DND-41 (cell line): ENCODE measurements at regions not wholly inside any gene's neighbourhood (a gene's known extent, or its start where the extent isn't known, plus 50 kb on each side); places are given as distances from the start of the nearest gene placed in this dataset.

Experiments used
- ATAC-seq: fragments of 200-7000 bp; cut with Tn5 transposase; 3 replicates; pipeline ENCODE4 v1.9.1; 2021; ENCODE audit warnings: low read depth; ENCODE audit not compliant: insufficient read depth
- DNase-seq: peaks from one replicate; pipeline ENCODE4 v3.0.0-alpha.2; 2020
- H2AFZ ChIP-seq: 2 replicates; pipeline ENCODE4 v1.6.0; 2012; ENCODE audit warnings: low read depth, low read length
- H3K27ac ChIP-seq: 2 replicates; pipeline ENCODE4 v1.5.1; 2012; ENCODE audit warnings: low read length, inconsistent platforms
- H3K27me3 ChIP-seq: fragments of 200-600 bp; sonication (generic); 2 replicates; pipeline ENCODE4 v1.6.0; 2012; ENCODE audit warnings: low read length, mild to moderate bottlenecking, inconsistent platforms; ENCODE audit not compliant: insufficient read depth, poor library complexity
- H3K36me3 ChIP-seq: 2 replicates; pipeline ENCODE4 v1.5.1; 2012; ENCODE audit warnings: low read length, inconsistent platforms; ENCODE audit not compliant: insufficient read depth
- H3K4me1 ChIP-seq: 2 replicates; pipeline ENCODE4 v1.5.1; 2012; ENCODE audit warnings: mild to moderate bottlenecking, low read length; ENCODE audit not compliant: insufficient read depth
- H3K4me2 ChIP-seq: 2 replicates; pipeline ENCODE4 v1.6.0; 2012; ENCODE audit warnings: mild to moderate bottlenecking, moderate library complexity, low read length, inconsistent platforms; ENCODE audit not compliant: insufficient read depth
- H3K4me3 ChIP-seq, 2 experiments: fragments of 200-600 bp in 1 of 2; shearing (Covaris generic) in 1 of 2; 2 replicates each; pipeline ENCODE4 v1.5.1; 2012 to 2016; ENCODE audit warnings: inconsistent platforms in 2 of 2, low read length in 2 of 2, mild to moderate bottlenecking in 2 of 2, low read depth in 1 of 2, moderate library complexity in 1 of 2
- H3K79me2 ChIP-seq: 2 replicates; pipeline ENCODE4 v1.6.0; 2012; ENCODE audit warnings: low read length, inconsistent platforms; ENCODE audit not compliant: insufficient read depth
- H3K9ac ChIP-seq: 2 replicates; pipeline ENCODE4 v1.6.0; 2012; ENCODE audit warnings: low read depth, mild to moderate bottlenecking, inconsistent platforms, low read length, moderate library complexity
- H3K9me3 ChIP-seq: 2 replicates; pipeline ENCODE4 v1.5.1; 2012; ENCODE audit warnings: low read length, moderate library complexity, mild to moderate bottlenecking, inconsistent platforms; ENCODE audit not compliant: insufficient read depth, severe bottlenecking
- H4K20me1 ChIP-seq: 2 replicates; pipeline ENCODE4 v1.6.0; 2012; ENCODE audit warnings: low read length; ENCODE audit not compliant: insufficient read depth
- EZH2 ChIP-seq: IDR thresholded peaks from 3 replicates; pipeline ENCODE4 v1.6.1; 2012; ENCODE audit warnings: borderline replicate concordance, low read depth, mild to moderate bottlenecking, moderate library complexity, low read length, inconsistent platforms; ENCODE audit not compliant: severe bottlenecking
- TF ChIP-seq, protein P1 (sequence below): IDR thresholded peaks from 2 replicates; pipeline ENCODE4 v1.5.1; 2012; ENCODE audit warnings: borderline replicate concordance, low read length, moderate library complexity, mild to moderate bottlenecking; ENCODE audit not compliant: poor library complexity, severe bottlenecking; ENCODE audit errors: extremely low read depth

DNA sequence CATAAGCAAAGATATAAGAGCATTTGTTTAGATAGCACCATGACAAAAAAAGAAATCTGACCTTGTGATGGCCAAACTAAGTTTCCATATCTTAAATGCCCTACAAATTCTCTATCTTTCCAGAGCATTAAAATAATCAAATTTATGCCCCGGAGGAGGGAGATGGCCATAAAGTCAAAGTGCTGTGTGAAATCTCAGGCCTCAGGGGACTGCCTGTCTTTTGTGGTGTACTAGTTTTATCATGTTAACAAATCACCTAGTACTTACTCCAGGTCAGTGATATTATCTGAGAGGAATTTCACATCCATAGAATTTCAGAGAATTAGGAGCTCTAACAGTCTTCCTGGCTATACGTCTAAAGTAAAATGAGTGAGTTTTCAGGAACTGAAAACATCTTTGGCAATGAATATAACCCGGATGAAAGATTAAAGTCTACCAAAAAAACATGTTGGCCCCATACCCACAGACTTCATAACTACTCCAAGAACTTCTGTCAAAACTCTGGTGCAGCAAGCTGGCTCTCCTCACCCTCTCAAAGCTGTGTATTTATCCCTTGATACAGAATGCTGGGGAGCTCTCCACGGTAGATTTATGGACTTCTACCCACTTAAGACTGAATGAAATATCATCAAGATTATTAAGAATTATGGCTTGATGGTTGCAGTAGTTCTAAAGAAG is 682.8 kb downstream of the SORCS1 start:
- H3K4me2 ChIP-seq: no peak overlapping the region
- H3K4me3 ChIP-seq: no peak overlapping the region
- no peaks in the 10 kb centered on the region for H3K79me2 ChIP-seq
- no peaks in the 10 kb centered on the region for H3K36me3 ChIP-seq
- no peaks in the 10 kb centered on the region for H3K4me1 ChIP-seq
- H4K20me1 ChIP-seq: no peaks in the 10 kb centered on the region
- ATAC-seq: no peak
- TF ChIP-seq, protein P1, sequence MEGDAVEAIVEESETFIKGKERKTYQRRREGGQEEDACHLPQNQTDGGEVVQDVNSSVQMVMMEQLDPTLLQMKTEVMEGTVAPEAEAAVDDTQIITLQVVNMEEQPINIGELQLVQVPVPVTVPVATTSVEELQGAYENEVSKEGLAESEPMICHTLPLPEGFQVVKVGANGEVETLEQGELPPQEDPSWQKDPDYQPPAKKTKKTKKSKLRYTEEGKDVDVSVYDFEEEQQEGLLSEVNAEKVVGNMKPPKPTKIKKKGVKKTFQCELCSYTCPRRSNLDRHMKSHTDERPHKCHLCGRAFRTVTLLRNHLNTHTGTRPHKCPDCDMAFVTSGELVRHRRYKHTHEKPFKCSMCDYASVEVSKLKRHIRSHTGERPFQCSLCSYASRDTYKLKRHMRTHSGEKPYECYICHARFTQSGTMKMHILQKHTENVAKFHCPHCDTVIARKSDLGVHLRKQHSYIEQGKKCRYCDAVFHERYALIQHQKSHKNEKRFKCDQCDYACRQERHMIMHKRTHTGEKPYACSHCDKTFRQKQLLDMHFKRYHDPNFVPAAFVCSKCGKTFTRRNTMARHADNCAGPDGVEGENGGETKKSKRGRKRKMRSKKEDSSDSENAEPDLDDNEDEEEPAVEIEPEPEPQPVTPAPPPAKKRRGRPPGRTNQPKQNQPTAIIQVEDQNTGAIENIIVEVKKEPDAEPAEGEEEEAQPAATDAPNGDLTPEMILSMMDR: no peak
- TF ChIP-seq EZH2: no peak
- no peak for DNase-seq
- H2AFZ ChIP-seq: no peak overlapping the region
- no peak overlapping the region for H3K9ac ChIP-seq
- no peak overlapping the region for H3K27ac ChIP-seq
- H3K9me3 ChIP-seq: no peaks in the 10 kb centered on the region
- H3K27me3 ChIP-seq: no peaks in the 10 kb centered on the region

DNA sequence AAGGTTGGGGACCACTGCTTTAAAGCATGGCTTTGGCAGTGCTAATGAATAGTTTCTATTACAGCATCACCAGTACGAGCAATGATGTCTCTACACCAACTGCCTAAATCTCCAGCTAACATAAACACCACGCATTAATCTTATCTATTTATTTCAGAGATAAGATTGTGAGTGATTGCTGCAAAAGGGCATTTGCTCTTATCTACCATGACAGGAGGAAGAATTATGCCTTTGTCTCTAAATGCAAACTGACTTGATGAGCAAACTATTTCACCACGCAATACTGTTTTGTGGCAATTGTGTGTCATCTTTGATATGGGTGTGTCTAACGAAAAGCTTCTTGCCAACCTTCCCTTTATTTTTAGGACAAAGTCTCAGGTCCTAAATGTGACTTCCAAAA is 684.9 kb downstream of the SORCS1 start:
- ATAC-seq (no peak), DNase-seq (no peak)
- Histone ChIP-seq H3K27me3 (no peaks in the 10 kb centered on the region), H3K4me1 (no peaks in the 10 kb centered on the region), H2AFZ (no peak overlapping the region), H4K20me1 (no peaks in the 10 kb centered on the region), H3K9ac (no peak overlapping the region), H3K36me3 (no peaks in the 10 kb centered on the region), H3K4me2 (no peak overlapping the region), H3K27ac (no peak overlapping the region), H3K79me2 (no peaks in the 10 kb centered on the region), H3K4me3 (no peak overlapping the region), H3K9me3 (no peaks in the 10 kb centered on the region)
- TF ChIP-seq, protein P1: no peak
- TF ChIP-seq EZH2: no peak

GRCh38 chr10:106474876-106475275 is 689.6 kb downstream of the SORCS1 start:
- no peaks in the 10 kb centered on the region for H3K36me3 ChIP-seq
- H3K9me3 ChIP-seq: no peaks in the 10 kb centered on the region
- H3K27ac ChIP-seq: no peak overlapping the region
- no peak for DNase-seq
- H3K4me2 ChIP-seq: no peak overlapping the region
- no peaks in the 10 kb centered on the region for H4K20me1 ChIP-seq
- TF ChIP-seq EZH2: no peak
- TF ChIP-seq, protein P1: no peak
- H3K4me1 ChIP-seq: no peaks in the 10 kb centered on the region
- H3K27me3 ChIP-seq: no peaks in the 10 kb centered on the region
- no peak overlapping the region for H3K4me3 ChIP-seq
- no peaks in the 10 kb centered on the region for H3K79me2 ChIP-seq
- no peak overlapping the region for H3K9ac ChIP-seq
- H2AFZ ChIP-seq: no peak overlapping the region
- ATAC-seq: no peak
